Prostate gland (tissue), 2 donors: ENCODE measurements at regions not wholly inside any gene's neighbourhood (a gene's known extent, or its start where the extent isn't known, plus 50 kb on each side); places are given as distances from the start of the nearest gene placed in this dataset.

Source experiments
- DNase-seq: peaks from one replicate; pipeline ENCODE4 v3.0.0-alpha.2; 2019; ENCODE audit warnings: low spot score
- H3K27ac ChIP-seq, 2 donors: fragments of 200-600 bp; sonication (generic); 2 replicates each; pipeline ENCODE4 v1.5.1; 2017 to 2019
- H3K27me3 ChIP-seq: fragments of 200-600 bp; sonication (generic); replicated peaks from 2 replicates; pipeline ENCODE4 v1.5.1; 2019; ENCODE audit not compliant: insufficient read depth
- H3K36me3 ChIP-seq, 2 donors: fragments of 200-600 bp; sonication (generic); 1 replicate in 1 of 2; 2 replicates in 1 of 2; pipeline versions ENCODE4 v1.5.1 to v1.8.1; 2017 to 2019
- H3K4me1 ChIP-seq: fragments of 200-600 bp; sonication (generic); replicated peaks from 2 replicates; pipeline ENCODE4 v1.5.1; 2019
- H3K4me3 ChIP-seq, 2 donors: fragments of 200-600 bp; sonication (generic); 2 replicates each; pipeline ENCODE4 v1.5.1; 2017 to 2019
- H3K9me3 ChIP-seq: fragments of 200-600 bp; sonication (generic); 2 replicates; pipeline ENCODE4 v1.5.1; 2017
- POLR2A ChIP-seq: fragments of 450-650 bp; IDR thresholded peaks from one replicate; pipeline ENCODE4 v1.6.1; 2016; ENCODE audit warnings: antibody characterized with exemption, mild to moderate bottlenecking
- POLR2AphosphoS5 ChIP-seq: sonication (generic); formaldehyde crosslinking; IDR thresholded peaks from one replicate; pipeline ENCODE4 v1.6.1; 2017; ENCODE audit warnings: antibody characterized with exemption
- WGBS: methylation state at CpG from one replicate; pipeline ENCODE4 v1.1.5; 2018; 5-methylcytosine and 5-hydroxymethylcytosine counted together
- intact Hi-C: fragments of 100-400 bp; cut with DNase I; formaldehyde crosslinking; loops from one replicate; pipeline ENCODE4 v1.14.2; 2022
- TF ChIP-seq, protein P1 (sequence below), 4 experiments: fragments of 200-600 bp in 2 of 4; fragments of 450-650 bp in 2 of 4; sonication (generic) in 2 of 4; IDR thresholded peaks; 1 replicate in 3 of 4; 2 replicates in 1 of 4; pipeline ENCODE4 v1.5.1; 2016 to 2019; ENCODE audit warnings: antibody characterized with exemption in 4 of 4, mild to moderate bottlenecking in 2 of 4, moderate library complexity in 2 of 4

DNA sequence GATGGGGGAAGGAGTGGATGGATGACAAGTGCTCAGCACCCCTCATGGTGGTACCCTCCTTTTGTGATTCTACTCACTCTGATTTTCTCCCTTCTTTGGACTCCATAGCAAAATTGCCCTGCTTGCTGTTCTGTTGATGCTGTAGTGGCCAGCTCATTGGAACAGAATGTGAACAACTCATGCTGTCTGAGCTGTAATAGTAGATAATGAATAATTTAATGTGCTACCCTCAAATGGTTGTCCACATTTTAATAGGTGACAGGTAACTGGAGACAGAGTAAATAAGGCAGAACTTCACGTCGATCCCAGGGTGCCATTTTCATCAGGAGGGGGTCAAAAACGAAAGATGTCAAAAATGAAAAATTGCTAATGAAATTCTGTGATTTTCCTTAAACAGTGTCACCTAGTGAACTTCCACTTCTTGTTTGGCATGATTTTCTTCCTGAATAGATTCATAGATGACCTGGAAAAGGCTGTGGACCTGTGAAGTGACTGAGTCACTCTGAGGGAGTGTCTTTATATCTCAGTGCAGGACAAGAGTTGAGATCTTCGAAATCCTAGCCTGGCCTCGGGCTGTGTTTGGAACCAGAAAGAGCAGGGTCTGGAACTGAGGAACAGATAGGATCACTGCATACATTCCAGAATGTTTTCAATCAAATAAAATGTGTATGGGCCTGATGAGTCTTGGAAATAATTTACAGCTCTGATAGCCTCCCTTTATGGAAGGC lies 270.2 kb downstream of the PSAT1 start:
- no peaks in the 10 kb centered on the region for H3K9me3 ChIP-seq
- no peaks in the 10 kb centered on the region for H3K4me1 ChIP-seq
- H3K27ac ChIP-seq: no peak overlapping the region
- intact Hi-C loops: no loop called here
- TF ChIP-seq POLR2A: no peak
- peak; percentile 54 for TF ChIP-seq POLR2AphosphoS5
- TF ChIP-seq, protein P1, sequence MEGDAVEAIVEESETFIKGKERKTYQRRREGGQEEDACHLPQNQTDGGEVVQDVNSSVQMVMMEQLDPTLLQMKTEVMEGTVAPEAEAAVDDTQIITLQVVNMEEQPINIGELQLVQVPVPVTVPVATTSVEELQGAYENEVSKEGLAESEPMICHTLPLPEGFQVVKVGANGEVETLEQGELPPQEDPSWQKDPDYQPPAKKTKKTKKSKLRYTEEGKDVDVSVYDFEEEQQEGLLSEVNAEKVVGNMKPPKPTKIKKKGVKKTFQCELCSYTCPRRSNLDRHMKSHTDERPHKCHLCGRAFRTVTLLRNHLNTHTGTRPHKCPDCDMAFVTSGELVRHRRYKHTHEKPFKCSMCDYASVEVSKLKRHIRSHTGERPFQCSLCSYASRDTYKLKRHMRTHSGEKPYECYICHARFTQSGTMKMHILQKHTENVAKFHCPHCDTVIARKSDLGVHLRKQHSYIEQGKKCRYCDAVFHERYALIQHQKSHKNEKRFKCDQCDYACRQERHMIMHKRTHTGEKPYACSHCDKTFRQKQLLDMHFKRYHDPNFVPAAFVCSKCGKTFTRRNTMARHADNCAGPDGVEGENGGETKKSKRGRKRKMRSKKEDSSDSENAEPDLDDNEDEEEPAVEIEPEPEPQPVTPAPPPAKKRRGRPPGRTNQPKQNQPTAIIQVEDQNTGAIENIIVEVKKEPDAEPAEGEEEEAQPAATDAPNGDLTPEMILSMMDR (IDR thresholded peaks at IDR 0.05): no peak
- DNase-seq: peak; percentile 7
- H3K4me3 ChIP-seq: no peak overlapping the region
- H3K27me3 ChIP-seq: no peaks in the 10 kb centered on the region
- WGBS: 43% methylated on average over 5 of the region's 5 CpGs
- no peaks in the 10 kb centered on the region for H3K36me3 ChIP-seq

DNA sequence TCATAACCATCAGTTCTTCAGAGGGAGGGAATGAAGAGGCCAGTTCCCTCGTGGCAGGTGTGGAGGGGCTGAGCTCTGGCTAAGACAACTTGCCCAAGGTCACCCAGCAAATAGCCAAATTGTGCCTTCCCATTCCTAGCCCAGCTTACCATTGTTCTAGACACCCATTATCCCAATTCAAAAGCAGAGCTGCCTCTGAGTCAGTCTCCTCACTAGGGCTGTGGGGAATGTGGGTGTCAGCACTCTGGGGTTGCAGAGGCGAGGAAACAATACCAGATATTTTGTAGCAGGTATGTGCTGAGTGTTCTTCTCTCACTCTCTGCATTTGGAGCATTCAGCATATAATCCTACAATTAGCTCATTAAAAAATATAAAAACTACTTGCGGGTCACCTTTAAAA lies 270.8 kb downstream of the PSAT1 start:
- WGBS: 75% methylated on average over 3 of the region's 3 CpGs
- Histone ChIP-seq H3K27me3 (no peaks in the 10 kb centered on the region), H3K9me3 (no peaks in the 10 kb centered on the region), H3K4me1 (no peaks in the 10 kb centered on the region), H3K4me3 (no peak overlapping the region), H3K36me3 (no peaks in the 10 kb centered on the region), H3K27ac (no peak overlapping the region)
- intact Hi-C loops: no loop called here
- DNase-seq: no peak
- TF ChIP-seq, protein P1 (IDR thresholded peaks at IDR 0.05): no peak
- TF ChIP-seq POLR2A: no peak
- TF ChIP-seq POLR2AphosphoS5: no peak

- Histone ChIP-seq H3K9me3 (no peaks in the 10 kb centered on the region), H3K27ac (no peak overlapping the region), H3K27me3 (no peaks in the 10 kb centered on the region), H3K4me1 (no peaks in the 10 kb centered on the region), H3K4me3 (no peak overlapping the region), H3K36me3 (no peaks in the 10 kb centered on the region)
- 95% methylated on average over 5 of the region's 5 CpGs for WGBS
- no peak for DNase-seq
- intact Hi-C loops: no loop called here
- TF ChIP-seq POLR2A: no peak
- TF ChIP-seq POLR2AphosphoS5: no peak
- TF ChIP-seq, protein P1 (IDR thresholded peaks at IDR 0.05): no peak
Measured at GRCh38 chr9:78568774-78569173, 271.8 kb downstream of the PSAT1 start.

GRCh38 chr9:78572266-78572665 lies 275.3 kb downstream of the PSAT1 start:
- H3K27ac ChIP-seq: no peak overlapping the region
- TF ChIP-seq POLR2A (no peak), POLR2AphosphoS5 (no peak)
- TF ChIP-seq, protein P1 (IDR thresholded peaks at IDR 0.05): no peak
- H3K27me3 ChIP-seq: no peaks in the 10 kb centered on the region
- DNase-seq: no peak
- H3K4me1 ChIP-seq: no peaks in the 10 kb centered on the region
- no peak overlapping the region for H3K4me3 ChIP-seq
- H3K36me3 ChIP-seq: no peaks in the 10 kb centered on the region
- 18% methylated on average over 3 of the region's 3 CpGs for WGBS
- intact Hi-C loops: no loop called here
- H3K9me3 ChIP-seq: no peaks in the 10 kb centered on the region

GRCh38 chr9:78573205-78573604 lies 276.3 kb downstream of the PSAT1 start:
- intact Hi-C loops: no loop called here
- TF ChIP-seq POLR2A (no peak), POLR2AphosphoS5 (peak; percentile 41)
- TF ChIP-seq, protein P1 (IDR thresholded peaks at IDR 0.05): no peak
- WGBS: 31% methylated on average over 1 of the region's 1 CpG
- Histone ChIP-seq H3K4me3 (no peak overlapping the region), H3K27ac (no peak overlapping the region), H3K9me3 (no peaks in the 10 kb centered on the region), H3K27me3 (no peaks in the 10 kb centered on the region), H3K36me3 (no peaks in the 10 kb centered on the region), H3K4me1 (no peaks in the 10 kb centered on the region)
- peak; percentile 48 for DNase-seq
